Activated CD4-positive, alpha-beta T cell treated with anti-CD3 and anti-CD28 coated beads, Interleukin-2, amount 10 ng/mL, durations not matched to agents 7 days and 5 days (primary cell): ENCODE measurements at regions not wholly inside any gene's neighbourhood (a gene's known extent, or its start where the extent isn't known, plus 50 kb on each side); places are given as distances from the start of the nearest gene placed in this dataset.
"Not testable (repeated sequence)": the region's sequence is repeated elsewhere in the genome, so short reads cannot be mapped to it uniquely, and the experiment has no call there.

ENCODE experiments used
- CTCF ChIA-PET: fragments of 350-600 bp; sonication (Branson Sonifier 250); formaldehyde crosslinking; loops from one replicate; lab custom pipeline; 2021; ENCODE audit warnings: antibody characterized with exemption; lab: Charles Lee
- POLR2A ChIA-PET: fragments of 350-600 bp; sonication (Branson Sonifier 250); formaldehyde crosslinking; loops from one replicate; lab custom pipeline; 2021; ENCODE audit warnings: antibody characterized with exemption; lab: Charles Lee
- DNase-seq: peaks from one replicate; pipeline ENCODE4 v3.0.0-alpha.2; 2020
- H3K27ac Mint-ChIP-seq: one replicate; pipeline ENCODE4 v1.8.0; 2021; ENCODE audit warnings: mild to moderate bottlenecking, moderate library complexity, mixed read lengths
- H3K27me3 Mint-ChIP-seq: one replicate; pipeline ENCODE4 v1.8.0; 2021; ENCODE audit warnings: mixed read lengths
- H3K36me3 Mint-ChIP-seq: one replicate; pipeline ENCODE4 v1.8.0; 2021; ENCODE audit warnings: low read depth, mixed read lengths
- H3K4me1 Mint-ChIP-seq: one replicate; pipeline ENCODE4 v1.8.0; 2021; ENCODE audit warnings: mixed read lengths
- H3K4me3 Mint-ChIP-seq: one replicate; pipeline ENCODE4 v1.8.0; 2021; ENCODE audit warnings: mild to moderate bottlenecking, moderate library complexity, mixed read lengths
- H3K9me3 Mint-ChIP-seq: one replicate; pipeline ENCODE4 v1.8.0; 2021; ENCODE audit warnings: mixed read lengths

DNA sequence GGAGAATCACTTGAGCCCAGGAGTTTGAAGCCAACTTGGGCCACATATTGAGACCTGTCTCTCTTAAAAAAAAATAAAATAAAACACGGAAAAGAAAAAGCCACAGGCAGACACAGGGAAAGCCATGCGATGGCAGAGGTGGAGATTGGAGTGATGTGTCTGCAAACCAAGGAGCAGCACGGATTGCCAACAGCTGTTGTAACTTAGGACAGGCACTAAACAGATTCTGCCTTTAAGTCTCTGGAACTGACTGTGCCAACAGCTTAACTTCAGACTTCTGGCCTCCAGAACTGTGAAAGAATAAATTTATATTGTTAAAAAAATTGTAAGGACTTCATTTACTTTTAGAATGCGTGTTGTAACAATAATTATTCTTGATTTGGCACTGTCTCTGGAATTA lies 318.5 kb upstream of the CHD1 start:
- ChIA-PET POLR2A (no interaction called here), CTCF (no interaction called here)
- no peaks in the 10 kb centered on the region for H3K9me3 Mint-ChIP-seq
- H3K27ac Mint-ChIP-seq: no peak overlapping the region
- H3K4me1 Mint-ChIP-seq: no peaks in the 10 kb centered on the region
- H3K4me3 Mint-ChIP-seq: no peak overlapping the region
- H3K27me3 Mint-ChIP-seq: no peaks in the 10 kb centered on the region
- DNase-seq: no peak
- H3K36me3 Mint-ChIP-seq: no peaks in the 10 kb centered on the region

DNA sequence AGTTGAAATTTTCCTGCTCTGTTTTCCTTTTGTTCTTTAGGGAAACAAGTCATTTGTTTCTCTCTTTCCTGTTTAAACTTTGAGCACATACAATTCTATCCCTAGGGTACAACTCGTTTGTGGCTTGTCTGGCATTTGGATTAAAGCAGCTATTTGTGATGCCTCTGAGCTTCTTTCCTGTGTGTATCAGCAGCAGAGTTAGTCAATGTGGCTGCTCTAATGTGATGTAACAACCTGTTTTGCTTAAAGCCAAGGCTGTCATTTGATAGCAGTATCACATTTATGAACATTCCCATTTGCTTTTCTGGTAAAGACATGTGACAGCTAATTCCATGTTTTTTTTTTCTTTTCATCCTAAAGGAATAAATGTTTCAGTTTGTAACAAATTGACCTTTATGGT lies 314.3 kb upstream of the CHD1 start:
- Mint-ChIP-seq H3K4me3 (no peak overlapping the region), H3K27me3 (no peaks in the 10 kb centered on the region), H3K4me1 (no peaks in the 10 kb centered on the region), H3K36me3 (no peaks in the 10 kb centered on the region), H3K27ac (no peak overlapping the region), H3K9me3 (no peaks in the 10 kb centered on the region)
- ChIA-PET CTCF (no interaction called here), POLR2A (interaction anchor here (0.6 kb wide), 1 partner anchor 682 kb away, joined by 4 read pairs; no protein-coding TSS in a partner anchor)
- no peak for DNase-seq

DNA sequence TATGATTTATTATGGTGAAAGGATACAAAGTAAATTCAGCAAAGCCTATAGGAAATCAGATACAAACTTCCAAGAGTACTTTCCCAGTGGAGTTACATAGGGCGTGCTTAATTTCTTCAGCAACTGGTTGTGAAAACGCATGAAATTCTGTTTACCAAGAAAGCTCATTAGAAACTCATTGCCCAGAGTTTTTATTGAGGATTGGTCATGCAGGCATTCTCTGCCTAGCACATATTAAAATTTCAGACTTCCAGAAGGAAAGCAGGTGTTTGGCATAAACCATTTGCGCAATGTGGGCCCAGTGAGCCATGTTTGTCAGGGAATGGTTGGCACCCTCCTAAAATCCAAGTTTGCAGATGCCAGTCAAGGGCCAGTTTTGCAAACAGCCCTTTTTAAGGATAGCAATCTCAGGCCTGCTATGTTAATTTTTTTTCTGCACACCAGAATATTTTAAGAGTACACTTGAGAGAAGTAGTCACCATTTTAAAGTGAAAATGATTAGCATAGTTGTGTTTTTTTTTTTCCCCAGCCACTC lies 311.1 kb upstream of the CHD1 start:
- H3K27me3 Mint-ChIP-seq: no peaks in the 10 kb centered on the region
- H3K36me3 Mint-ChIP-seq: no peaks in the 10 kb centered on the region
- no peak overlapping the region for H3K4me3 Mint-ChIP-seq
- CTCF ChIA-PET: no interaction called here
- POLR2A ChIA-PET: no interaction called here
- no peak for DNase-seq
- H3K9me3 Mint-ChIP-seq: no peaks in the 10 kb centered on the region
- no peaks in the 10 kb centered on the region for H3K4me1 Mint-ChIP-seq
- H3K27ac Mint-ChIP-seq: no peak overlapping the region

DNA sequence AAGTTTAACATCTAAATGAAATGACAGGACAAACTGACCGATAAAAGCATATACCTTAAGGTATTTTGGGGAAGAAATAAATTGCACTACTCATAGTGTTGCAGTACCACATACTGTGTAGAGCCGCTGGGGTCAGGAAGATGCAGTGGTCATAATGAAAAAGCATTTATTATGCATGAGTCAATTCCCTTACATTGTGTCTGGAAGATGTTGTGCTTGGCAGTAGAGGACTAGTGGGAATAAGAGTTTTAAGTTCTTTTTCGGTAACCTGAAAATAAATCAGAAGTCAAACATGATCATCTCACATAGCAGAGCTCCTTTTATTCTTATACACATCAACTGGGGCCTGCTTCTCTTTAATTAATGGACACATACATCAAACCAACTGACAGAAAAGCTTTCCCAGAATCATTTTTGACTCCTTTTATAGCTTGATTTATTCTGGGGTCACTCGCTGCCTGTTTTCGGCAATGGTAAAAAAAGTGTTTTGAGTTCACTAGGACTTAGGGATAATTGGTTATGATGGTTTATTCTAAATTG lies 262.5 kb upstream of the CHD1 start:
- DNase-seq: no peak
- CTCF ChIA-PET: no interaction called here
- Mint-ChIP-seq H3K27me3 (no peaks in the 10 kb centered on the region), H3K27ac (no peak overlapping the region), H3K4me3 (no peak overlapping the region), H3K9me3 (no peaks in the 10 kb centered on the region), H3K4me1 (no peaks in the 10 kb centered on the region), H3K36me3 (no peaks in the 10 kb centered on the region)
- POLR2A ChIA-PET: no interaction called here

DNA sequence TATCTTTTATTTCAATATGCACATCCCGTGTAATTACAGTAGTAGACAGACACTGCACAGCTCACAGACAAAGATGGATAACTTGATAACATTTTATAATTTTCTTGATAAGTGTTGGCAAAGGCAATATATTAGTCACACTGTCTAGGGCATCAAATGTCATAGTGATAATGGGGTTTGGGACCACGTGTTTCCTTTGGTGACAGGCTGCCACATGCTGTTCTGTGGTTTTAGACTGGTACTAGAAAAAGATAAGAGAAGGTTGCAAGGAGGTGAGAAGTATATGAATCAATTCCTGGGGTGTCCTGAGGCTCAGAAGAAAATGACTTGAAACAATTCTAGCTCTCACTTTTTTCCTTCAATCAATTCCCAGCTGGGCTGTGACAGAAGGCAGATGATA lies 258.8 kb upstream of the CHD1 start:
- ChIA-PET POLR2A (no interaction called here), CTCF (no interaction called here)
- DNase-seq: no peak
- Mint-ChIP-seq H3K4me1 (no peaks in the 10 kb centered on the region), H3K36me3 (no peaks in the 10 kb centered on the region), H3K27ac (no peak overlapping the region), H3K4me3 (no peak overlapping the region), H3K9me3 (no peaks in the 10 kb centered on the region), H3K27me3 (no peaks in the 10 kb centered on the region)

DNA sequence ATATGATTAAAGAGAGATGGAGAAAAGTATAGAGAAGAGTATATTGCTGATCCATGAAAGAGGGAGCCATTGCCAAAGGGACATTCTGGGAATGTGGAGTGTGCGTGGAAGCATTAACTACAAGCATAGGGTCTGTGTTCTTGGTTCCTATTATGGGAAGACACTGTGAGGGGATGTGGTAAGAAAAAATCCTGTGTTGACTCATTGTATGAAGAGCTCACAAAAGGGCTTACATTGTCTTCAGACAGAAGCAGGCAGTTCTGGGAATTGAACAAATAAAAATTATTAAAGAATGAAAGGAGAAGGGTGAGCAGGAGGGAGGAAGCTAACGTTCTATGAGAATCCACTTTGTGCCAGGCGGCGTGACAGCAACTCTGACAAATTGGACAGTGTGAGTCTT lies 250.4 kb upstream of the CHD1 start:
- no peak overlapping the region for H3K4me3 Mint-ChIP-seq
- no peaks in the 10 kb centered on the region for H3K9me3 Mint-ChIP-seq
- no peaks in the 10 kb centered on the region for H3K27me3 Mint-ChIP-seq
- no peaks in the 10 kb centered on the region for H3K36me3 Mint-ChIP-seq
- ChIA-PET CTCF (no interaction called here), POLR2A (no interaction called here)
- no peaks in the 10 kb centered on the region for H3K4me1 Mint-ChIP-seq
- no peak for DNase-seq
- no peak overlapping the region for H3K27ac Mint-ChIP-seq

DNA sequence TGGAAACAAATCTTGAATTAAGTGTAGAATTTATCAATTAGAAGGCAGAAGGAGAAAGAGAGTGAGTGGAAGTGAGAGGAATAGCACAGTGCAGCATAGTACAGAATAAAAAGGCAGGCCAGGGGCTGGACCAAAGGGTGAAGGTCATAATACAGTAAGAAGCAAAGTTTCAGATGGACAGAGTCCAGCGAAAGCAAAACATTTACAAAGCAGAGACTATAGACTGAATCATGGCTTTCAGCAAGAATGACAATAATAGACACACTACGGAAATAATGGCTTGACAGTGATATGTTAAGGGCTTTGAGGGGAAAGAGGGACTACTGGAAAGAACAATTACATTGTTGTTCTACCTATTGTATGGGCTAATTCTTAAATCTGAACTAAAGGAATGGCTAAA lies 249.0 kb upstream of the CHD1 start:
- CTCF ChIA-PET: no interaction called here
- no peak overlapping the region for H3K4me3 Mint-ChIP-seq
- H3K4me1 Mint-ChIP-seq: no peaks in the 10 kb centered on the region
- POLR2A ChIA-PET: no interaction called here
- H3K36me3 Mint-ChIP-seq: no peaks in the 10 kb centered on the region
- DNase-seq: no peak
- no peaks in the 10 kb centered on the region for H3K27me3 Mint-ChIP-seq
- no peak overlapping the region for H3K27ac Mint-ChIP-seq
- H3K9me3 Mint-ChIP-seq: no peaks in the 10 kb centered on the region

DNA sequence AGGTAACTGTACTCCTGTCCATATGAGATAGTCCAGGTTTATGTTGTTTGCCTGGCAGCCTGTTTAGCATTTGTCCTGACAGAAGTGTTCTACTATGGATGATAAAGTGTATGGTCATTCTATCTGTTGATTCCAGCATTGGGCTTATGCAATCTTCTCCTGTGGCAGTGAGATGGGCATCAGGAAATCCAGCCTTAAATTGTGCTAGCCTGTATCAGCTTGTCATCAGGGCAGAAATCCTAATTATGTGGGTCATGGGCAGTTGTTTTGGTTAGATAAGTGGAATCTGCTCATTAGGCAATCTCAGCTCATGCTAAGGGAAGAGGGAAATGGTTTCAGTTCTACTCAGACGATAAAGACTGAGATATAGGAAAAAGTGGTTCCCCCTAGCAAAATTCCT lies 247.4 kb upstream of the CHD1 start:
- no peak for DNase-seq

DNA sequence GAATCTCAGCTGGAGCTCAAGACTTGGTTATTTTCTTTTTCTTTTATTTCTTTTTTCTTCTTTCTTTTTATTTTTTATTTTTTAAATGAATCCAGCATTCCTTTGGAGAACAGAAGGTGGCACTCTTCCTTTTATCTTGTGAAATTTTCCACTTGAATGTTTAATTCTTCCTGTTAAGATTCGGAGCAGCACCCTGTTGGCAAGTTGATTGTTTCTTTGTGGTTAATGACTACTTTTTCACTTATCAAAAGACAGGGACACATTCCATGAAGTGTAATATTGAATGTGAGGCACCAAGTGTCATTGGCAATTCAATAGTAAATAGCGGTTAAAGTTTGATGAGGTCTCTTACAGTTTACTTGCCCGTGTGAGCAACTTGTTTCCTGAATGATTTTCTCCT lies 240.5 kb upstream of the CHD1 start:
- H3K27ac Mint-ChIP-seq: no peak overlapping the region
- H3K36me3 Mint-ChIP-seq: no peaks in the 10 kb centered on the region
- DNase-seq: no peak
- no peaks in the 10 kb centered on the region for H3K9me3 Mint-ChIP-seq
- no peak overlapping the region for H3K4me3 Mint-ChIP-seq
- CTCF ChIA-PET: no interaction called here
- peaks cover 2% of the 10 kb centered on the region for H3K27me3 Mint-ChIP-seq
- no peaks in the 10 kb centered on the region for H3K4me1 Mint-ChIP-seq
- POLR2A ChIA-PET: no interaction called here

More for the DNA sequence above, 247.4 kb upstream of the CHD1 start:
- H3K4me3 Mint-ChIP-seq: no peak overlapping the region
- no peaks in the 10 kb centered on the region for H3K9me3 Mint-ChIP-seq
- H3K27ac Mint-ChIP-seq: no peak overlapping the region
- H3K27me3 Mint-ChIP-seq: no peaks in the 10 kb centered on the region
- no peaks in the 10 kb centered on the region for H3K4me1 Mint-ChIP-seq
- no peaks in the 10 kb centered on the region for H3K36me3 Mint-ChIP-seq
- POLR2A ChIA-PET: no interaction called here
- CTCF ChIA-PET: no interaction called here

DNA sequence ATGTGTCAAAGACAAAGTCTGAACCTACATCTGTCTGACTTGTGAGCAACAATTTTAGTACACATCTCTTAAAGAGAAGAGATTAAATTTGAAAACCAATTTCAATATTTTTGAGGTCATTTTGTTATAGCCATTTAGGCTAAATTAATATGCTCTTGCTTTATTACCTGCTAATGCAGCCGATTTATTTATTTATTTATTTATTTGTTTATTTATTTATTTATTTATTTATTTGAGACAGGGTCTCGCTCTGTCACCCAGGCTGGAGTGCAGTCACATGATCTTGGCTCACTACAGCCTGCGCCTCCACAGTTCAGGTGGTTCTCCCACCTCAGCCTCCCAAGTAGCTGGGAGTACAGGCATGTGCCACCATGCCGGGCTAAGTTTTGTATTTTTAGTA lies 232.7 kb upstream of the CHD1 start:
- H3K27me3 Mint-ChIP-seq, H3K27ac Mint-ChIP-seq, DNase-seq, POLR2A ChIA-PET, H3K4me3 Mint-ChIP-seq, H3K4me1 Mint-ChIP-seq, CTCF ChIA-PET, H3K9me3 Mint-ChIP-seq, H3K36me3 Mint-ChIP-seq: not testable (repeated sequence)

DNA sequence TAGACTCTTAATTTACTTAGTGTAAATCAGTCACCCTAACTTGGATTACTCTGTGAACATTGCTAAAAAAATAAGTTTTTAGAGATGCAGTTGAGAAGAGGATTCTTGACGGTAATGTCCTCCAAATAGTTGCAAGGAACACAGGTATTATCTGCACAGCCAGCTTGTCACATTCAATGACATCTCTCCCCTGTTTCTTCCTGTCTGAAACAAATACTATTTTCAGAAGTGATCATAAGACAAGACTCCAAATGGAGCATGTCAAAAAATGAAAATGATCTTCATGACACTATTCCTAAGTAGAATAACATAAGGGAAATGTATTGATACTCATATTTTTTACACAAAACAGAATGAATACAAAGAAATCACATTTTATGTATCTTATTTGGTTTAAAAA lies 227.9 kb upstream of the CHD1 start:
- no peaks in the 10 kb centered on the region for H3K36me3 Mint-ChIP-seq
- DNase-seq: no peak
- no peaks in the 10 kb centered on the region for H3K27me3 Mint-ChIP-seq
- H3K4me1 Mint-ChIP-seq: no peaks in the 10 kb centered on the region
- CTCF ChIA-PET: no interaction called here
- no peaks in the 10 kb centered on the region for H3K9me3 Mint-ChIP-seq
- no peak overlapping the region for H3K4me3 Mint-ChIP-seq
- POLR2A ChIA-PET: no interaction called here
- H3K27ac Mint-ChIP-seq: no peak overlapping the region

DNA sequence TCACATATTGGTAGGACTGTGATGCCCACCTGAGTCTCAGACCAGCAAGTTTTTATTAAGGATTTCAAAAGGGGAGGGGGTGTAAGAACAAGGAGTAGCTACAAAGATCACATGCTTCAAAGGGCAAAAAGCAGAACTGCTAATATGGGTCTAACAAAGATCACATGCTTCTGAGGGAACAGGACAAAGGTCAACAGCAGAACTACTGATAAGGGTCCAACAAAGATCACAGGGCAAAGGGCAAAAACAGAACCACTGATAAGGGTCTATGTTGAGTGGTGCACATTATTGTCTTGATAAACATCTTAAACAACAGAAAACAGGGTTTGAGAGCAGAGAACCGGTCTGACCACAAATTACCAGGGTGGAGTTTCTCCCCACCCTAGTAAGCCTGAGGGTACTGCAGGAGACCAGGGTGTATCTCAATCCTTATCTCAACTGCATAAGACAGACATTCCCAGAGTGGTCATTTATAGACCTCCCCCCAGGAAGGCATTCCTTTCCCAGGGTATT lies 214.5 kb upstream of the CHD1 start:
- CTCF ChIA-PET, H3K27me3 Mint-ChIP-seq, H3K4me1 Mint-ChIP-seq, H3K36me3 Mint-ChIP-seq, H3K27ac Mint-ChIP-seq, DNase-seq, H3K4me3 Mint-ChIP-seq, POLR2A ChIA-PET: not testable (repeated sequence)
- H3K9me3 Mint-ChIP-seq: peaks cover 13% of the 10 kb centered on the region

DNA sequence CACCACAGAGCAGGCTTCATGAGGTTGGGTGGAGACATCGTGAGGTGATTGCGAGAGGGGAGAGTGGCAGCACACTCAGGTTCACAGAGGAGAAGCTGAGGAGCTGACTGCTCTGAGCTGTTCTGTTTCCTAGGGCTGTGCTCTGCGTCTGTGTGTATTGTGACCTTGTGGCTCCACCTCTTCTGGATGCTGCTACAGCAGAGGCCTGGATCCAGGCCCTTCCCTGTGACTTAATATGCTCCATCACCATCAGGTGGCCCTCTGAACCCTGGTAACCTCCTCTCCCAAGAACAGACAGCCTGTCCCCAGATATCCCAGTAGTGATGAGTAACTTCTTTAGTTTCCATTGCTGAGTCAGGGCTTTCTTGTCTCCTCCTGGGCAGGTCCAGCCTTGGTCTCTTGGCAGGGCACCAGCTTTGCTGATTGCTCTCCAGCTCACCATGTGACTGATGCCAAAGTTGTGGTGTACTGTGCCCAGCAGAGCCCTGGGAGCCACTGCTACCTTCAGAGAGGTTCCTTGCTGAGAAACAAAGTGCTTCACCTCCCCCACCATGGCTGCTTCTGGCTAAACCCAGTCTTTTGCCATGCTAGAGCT lies 212.8 kb upstream of the CHD1 start:
- no peak for DNase-seq
- Mint-ChIP-seq H3K9me3 (peaks cover 13% of the 10 kb centered on the region), H3K4me3 (no peak overlapping the region), H3K36me3 (no peaks in the 10 kb centered on the region), H3K4me1 (no peaks in the 10 kb centered on the region), H3K27ac (no peak overlapping the region), H3K27me3 (no peaks in the 10 kb centered on the region)
- POLR2A ChIA-PET: no interaction called here
- CTCF ChIA-PET: no interaction called here

DNA sequence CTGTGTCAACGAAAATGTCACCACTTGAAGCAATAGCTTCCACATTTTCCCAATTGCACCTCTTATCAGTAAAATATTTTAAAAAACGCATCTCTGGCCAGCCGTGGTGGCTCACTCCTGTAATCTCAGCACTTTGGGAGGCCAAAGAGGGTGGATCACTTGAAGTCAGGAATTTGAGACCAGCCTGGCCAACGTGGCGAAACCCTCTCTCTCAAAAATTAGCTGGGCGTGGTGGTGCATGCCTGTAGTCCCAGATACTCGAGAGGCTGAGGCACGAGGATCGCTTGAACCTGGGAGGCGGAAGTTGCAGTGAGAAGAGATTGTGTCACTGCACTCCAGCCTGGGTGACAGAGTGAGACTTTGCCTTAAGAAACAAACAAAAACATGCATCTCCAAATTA lies 210.1 kb upstream of the CHD1 start:
- ChIA-PET POLR2A (no interaction called here), CTCF (no interaction called here)
- Mint-ChIP-seq H3K9me3 (peaks cover 5% of the 10 kb centered on the region), H3K27ac (no peak overlapping the region), H3K27me3 (peaks cover 9% of the 10 kb centered on the region), H3K4me1 (no peaks in the 10 kb centered on the region), H3K4me3 (no peak overlapping the region), H3K36me3 (no peaks in the 10 kb centered on the region)
- DNase-seq: no peak
